HG02678 (cell line): ENCODE measurements at regions not wholly inside any gene's neighbourhood (a gene's known extent, or its start where the extent isn't known, plus 50 kb on each side); places are given as distances from the start of the nearest gene placed in this dataset.
A peak's percentile ranks its signal among the peaks of the same experiment; 100 is the strongest.
"Not testable (repeated sequence)": the region's sequence is repeated elsewhere in the genome, so short reads cannot be mapped to it uniquely, and the experiment has no call there.

Source experiments
- ATAC-seq: cut with Tn5 transposase; IDR thresholded peaks from one replicate; pipeline ENCODE4 v1.9.1; 2021; ENCODE audit warnings: mild to moderate bottlenecking, moderate library complexity; ENCODE audit not compliant: unreplicated experiment

DNA sequence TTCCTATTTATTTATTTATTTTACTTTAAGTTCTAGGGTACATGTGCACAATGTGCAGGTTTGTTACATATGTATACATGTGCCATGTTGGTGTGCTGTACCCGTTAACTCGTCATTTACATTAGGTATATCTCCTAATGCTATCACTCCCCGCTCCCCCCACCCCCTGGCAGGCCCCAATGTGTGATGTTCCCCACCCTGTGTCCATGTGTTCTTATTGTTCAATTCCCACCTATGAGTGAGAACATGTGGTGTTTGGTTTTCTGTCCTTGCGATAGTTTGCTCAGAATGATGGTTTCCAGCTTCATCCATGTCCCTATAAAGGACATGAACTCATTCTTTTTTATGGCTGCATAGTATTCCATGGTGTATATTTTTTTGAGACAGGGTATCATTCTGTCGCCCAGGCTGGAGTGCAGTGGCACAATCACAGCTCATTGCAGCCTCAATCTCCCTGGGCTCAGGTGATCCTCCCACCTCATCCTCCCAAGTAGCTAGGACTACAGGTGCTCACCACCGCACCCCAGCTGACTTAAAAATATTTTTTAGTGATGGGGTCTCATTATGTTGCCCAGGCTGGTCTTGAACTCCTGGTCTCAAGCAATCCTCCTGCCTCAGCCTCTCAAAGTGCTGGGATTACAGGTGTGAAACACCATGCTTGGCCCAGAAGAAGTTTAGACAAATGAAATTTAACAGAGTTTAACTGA, 140.6 kb downstream of the NPIPB5 start:
- not testable (repeated sequence) for ATAC-seq

- no peak for ATAC-seq
Measured at GRCh38 chr16:22652463-22652845, 141.8 kb downstream of the NPIPB5 start.

GRCh38 chr16:22653876-22654275, 143.2 kb downstream of the NPIPB5 start:
- no peak for ATAC-seq

DNA sequence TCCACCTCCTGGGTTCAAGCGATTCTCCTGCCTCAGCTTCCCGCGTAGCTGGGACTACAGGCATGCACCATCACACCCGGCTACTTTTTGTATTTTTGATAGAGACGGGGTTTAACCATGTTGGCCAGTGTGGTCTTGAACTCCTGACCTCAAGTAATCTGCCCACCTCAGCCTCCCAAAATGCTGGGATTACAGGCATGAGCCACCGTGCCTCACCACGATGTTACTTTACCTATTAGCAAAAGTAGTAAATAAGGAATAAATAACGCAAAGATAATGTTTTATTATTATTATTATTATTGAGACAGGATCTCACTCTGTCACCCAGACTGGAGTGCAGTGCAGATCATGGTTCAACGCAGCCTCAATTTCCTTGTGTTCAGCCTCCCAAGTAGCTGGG, 145.9 kb downstream of the NPIPB5 start:
- ATAC-seq = not testable (repeated sequence)

DNA sequence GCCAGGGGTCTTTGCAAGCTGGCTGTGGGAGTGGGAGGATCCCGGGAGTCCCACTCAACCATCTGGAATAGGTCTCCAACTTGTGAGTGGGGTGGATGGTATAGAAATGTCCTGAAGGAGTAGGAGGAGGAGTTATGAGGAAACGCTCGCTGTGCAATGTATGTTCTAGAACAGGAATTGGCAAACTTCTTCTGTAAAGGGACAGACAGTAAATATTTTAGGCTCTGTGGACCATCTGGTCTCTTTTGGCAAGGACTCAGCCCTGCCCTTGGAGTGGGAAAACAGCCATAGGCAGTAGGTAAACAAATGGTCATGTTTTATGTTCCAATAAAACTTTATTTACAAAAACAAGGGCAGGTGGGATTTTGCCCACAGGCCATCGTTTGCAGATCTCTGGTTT, 149.2 kb downstream of the NPIPB5 start:
- ATAC-seq = no peak

DNA sequence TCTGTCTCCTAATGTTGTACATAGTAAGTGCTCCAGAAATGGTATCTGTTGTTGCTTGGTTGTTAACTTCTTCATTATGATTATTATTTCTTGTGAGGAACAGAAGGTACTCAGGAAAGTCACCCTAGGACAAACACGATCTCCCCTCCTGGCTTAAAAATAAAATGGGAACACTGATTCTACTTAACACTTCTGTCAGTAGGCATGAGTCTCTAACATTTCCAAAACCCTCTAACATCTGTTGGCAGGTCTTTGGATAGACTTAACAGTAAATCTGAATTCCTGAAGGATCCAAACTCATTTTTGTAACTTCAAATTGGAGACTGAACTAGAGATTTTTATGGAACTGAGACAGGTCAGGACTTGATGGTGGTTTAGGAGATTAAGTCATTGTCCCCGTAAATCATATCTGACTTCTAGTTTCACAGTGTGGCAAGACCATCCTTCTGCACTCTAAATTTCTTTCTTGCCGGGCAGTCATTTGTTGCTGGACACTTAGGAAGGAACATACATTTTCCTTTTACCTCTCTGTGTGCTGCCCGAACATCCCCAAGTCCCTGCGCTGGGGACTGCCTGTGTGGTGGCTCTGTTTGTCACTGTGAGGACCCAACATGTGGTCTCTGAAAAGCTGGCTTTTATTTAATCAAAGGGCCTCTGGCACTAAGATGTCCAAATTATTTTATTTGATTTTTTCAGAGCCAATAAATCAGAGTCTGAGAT, 149.9 kb downstream of the NPIPB5 start:
- ATAC-seq = no peak

GRCh38 chr16:22661161-22661647, 150.5 kb downstream of the NPIPB5 start:
- no peak for ATAC-seq

DNA sequence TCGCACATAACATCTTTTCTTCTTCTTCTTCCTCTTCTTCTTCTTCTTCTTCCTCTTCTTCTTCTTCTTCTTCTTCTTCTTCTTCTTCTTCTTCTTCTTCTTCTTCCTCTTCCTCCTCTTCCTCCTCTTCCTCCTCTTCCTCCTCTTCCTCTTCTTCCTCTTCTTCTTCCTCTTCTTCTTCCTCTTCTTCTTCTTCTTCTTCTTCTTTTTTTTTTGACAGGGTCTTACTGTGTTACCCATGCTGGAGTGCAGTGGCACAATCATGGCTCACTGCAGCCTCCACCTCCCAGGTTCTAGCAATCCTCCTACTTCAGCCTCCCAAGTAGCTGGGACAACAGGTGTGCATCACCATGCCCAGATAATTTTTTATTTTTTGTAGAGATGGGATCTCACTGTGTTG, 151.0 kb upstream of the HS3ST2 start:
- not testable (repeated sequence) for ATAC-seq

DNA sequence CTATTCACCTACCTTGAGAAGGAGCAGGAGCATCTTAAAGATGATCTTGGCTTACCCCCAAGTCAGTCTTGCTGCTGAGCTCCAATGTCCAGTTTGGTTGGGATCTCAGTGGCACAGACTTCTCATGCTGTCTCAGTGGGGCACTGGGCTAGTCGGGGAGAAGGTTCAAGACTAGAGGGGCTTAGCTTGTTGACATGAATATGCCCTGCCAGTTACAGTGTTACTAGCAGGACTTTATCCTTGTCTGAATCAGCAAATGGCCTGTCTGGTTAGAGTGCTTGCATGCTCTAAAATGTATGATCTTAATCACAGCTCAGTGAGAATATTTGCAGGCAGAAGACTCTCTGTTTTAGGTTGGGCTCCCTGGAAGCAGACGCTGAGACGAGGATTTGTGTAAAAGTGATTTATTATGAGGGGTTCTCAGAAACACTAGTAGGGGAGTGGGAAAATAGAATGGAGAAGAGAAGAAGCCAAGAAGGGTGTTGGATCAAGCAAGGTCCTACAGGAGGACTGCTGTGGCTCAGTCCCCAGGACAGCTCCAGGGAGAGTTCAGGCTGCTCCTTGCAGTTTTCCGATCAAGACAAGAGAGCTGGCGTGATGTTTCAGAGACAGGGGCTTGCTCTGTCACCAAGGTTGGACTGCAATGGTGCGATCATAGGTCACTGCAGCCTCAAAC, 150.4 kb upstream of the HS3ST2 start:
- ATAC-seq = no peak

DNA sequence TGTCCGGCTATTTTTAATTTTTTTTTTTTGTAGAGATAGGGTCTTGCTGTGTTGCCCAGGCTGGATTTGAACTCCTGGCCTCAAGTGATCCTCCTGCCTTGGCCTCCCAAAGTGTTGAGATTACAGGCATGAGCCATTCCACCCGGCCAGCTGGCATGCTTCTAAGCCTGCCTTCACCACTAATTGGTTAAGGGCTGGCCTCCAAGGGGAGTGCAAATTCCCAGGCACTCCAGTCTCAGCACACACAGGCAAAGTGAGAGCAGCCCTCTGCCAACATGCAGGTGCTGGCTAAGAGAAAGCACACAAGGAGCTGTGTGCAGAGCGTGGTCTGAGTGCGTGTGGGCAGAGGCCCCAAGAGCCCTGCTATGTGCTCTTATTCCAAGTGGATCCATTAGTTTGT, 149.8 kb upstream of the HS3ST2 start:
- no peak for ATAC-seq

DNA sequence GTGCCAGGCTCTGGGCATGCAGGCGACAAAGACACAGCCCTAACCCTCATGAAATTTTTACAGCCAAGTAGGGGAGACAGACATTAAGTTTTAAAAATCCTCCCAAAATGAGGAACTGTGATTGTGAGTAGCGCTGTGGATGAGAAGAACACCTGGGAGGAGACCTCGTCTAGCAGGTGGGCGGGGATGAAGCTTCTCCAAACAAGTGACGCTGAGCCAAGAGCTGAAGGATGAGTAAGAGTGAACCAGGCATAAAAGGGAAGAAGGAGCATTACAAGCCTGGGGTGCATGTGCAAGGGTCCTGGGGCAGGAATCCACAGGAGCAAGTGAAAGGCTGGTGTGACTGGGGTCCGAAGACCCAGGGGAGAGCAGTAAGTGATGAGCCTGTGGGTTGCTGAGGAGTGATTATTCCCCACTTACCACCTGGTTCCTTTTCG, 149.4 kb upstream of the HS3ST2 start:
- no peak for ATAC-seq

- ATAC-seq = no peak
Measured at GRCh38 chr16:22665048-22665797, 148.7 kb upstream of the HS3ST2 start.

GRCh38 chr16:22665803-22666202, 148.2 kb upstream of the HS3ST2 start:
- ATAC-seq = no peak

GRCh38 chr16:22668318-22668717, 145.6 kb upstream of the HS3ST2 start:
- ATAC-seq = no peak

GRCh38 chr16:22670044-22670536, 143.9 kb upstream of the HS3ST2 start:
- no peak for ATAC-seq

GRCh38 chr16:22670551-22671041, 143.4 kb upstream of the HS3ST2 start:
- peak; percentile 52 for ATAC-seq

GRCh38 chr16:22671301-22672076, 142.5 kb upstream of the HS3ST2 start:
- no peak for ATAC-seq

DNA sequence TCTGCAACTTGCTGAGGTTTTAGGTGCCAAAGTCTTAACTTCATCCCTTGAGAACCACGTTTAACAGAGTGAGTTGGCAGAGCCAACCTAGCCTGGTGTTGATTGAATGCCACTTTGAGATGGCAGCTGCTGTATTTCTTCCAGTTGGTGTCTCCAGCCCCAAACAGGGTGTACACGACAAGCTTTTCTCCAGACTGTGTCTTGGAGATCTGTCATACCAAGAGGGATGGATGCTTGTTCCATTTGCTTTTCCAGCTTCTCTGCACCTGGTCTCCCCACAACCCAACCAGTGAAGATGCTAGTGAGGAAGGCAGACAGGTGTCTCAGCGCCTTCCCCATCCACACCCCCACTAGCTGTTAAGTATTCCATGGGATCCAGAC, 141.1 kb upstream of the HS3ST2 start:
- ATAC-seq = no peak

DNA sequence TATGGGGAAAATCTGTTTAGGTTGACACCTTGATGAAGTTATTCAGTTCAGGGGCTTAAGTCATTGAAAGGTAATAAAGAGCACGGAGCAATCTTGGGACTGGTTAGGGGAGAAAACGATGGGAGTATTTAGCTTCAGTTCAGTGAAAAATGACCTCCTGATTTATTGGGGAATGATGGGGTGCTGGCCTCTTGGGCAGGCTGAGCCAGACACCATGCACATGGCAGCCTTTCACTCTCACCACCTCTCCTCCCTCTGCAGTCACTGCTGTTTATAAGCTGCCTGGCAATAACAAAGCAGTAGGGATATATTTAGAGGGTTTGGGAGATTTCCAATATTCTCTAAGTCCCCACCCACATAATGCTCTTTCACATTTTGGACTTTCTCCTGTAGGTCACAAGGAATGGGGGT, 140.5 kb upstream of the HS3ST2 start:
- no peak for ATAC-seq

DNA sequence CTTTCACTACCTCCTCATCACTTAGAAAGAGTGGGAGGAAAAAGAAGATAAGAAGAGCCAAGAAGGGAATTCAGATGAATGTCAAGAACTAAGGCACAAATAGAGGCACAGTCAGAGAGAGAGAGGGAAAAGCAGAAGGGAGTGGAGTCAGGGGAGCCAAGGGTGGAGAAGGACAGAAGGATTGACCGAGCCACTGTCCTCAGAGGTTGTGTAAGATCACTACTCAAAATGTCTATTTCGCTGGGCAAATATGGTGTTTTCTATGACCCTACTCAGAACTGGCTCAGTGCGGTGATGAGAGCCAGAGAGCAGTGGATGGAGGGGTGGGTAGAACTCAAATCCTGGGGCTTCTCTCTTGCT, 139.2 kb upstream of the HS3ST2 start:
- ATAC-seq = no peak
